ENCODE measurements at regions not wholly inside any gene's neighbourhood (a gene's known extent, or its start where the extent isn't known, plus 50 kb on each side); places are given as distances from the start of the nearest gene placed in this dataset.

DNA sequence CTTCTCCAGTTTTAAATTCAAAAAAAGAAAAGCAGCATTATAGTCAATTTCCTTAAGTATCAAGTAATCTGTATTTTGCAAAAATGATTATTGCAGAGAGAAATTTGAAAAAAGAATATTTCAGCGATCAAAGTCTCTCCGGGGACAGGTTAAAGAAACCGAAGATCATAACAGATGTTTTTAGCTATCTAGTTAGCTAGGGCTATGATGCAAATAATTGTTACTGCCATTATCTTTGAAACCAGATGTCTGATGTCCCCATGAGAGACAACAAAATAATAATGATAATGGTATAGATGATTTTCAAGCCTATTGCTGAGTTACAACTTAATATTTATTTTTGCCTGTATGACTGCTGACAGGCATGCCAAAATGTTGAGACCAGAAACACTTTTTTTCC is 1326.0 kb downstream of the PLA2G4A start:
- Histone ChIP-seq H4K20me1 (ENCODE audit: insufficient read depth, low read length) (no peaks in the 10 kb centered on the region), H3K9me3 (ENCODE audit: low read length) (no peaks in the 10 kb centered on the region), H3K9me2 (ENCODE audit: insufficient read depth, low read length) (no peaks in the 10 kb centered on the region), H3K27ac (ENCODE audit: low read depth, low read length, poor library complexity, severe bottlenecking) (no peak overlapping the region), H3K4me1 (ENCODE audit: insufficient read depth, low read length, poor library complexity, severe bottlenecking) (no peaks in the 10 kb centered on the region), H3K4me2 (ENCODE audit: low read length) (no peak overlapping the region), H3K79me2 (ENCODE audit: insufficient read depth, low read depth, low read length) (no peaks in the 10 kb centered on the region), H2AFZ (ENCODE audit: low read length) (no peak overlapping the region), H3K36me3 (ENCODE audit: insufficient read depth, low read length) (no peaks in the 10 kb centered on the region), H3K4me3 (ENCODE audit: low read depth, low read length, poor library complexity, severe bottlenecking) (no peak overlapping the region)
- intact Hi-C loops (cut with micrococcal nuclease; ENCODE audit: unreplicated experiment): no loop called here
- BruUV-seq (replicated peaks): no TSS peak
- ChIA-PET CTCF (ENCODE audit: unreplicated experiment) (no interaction called here), POLR2A (no interaction called here)
- no peak for DNase-seq (ENCODE audit: low spot score)
- TF ChIP-seq, protein P1, sequence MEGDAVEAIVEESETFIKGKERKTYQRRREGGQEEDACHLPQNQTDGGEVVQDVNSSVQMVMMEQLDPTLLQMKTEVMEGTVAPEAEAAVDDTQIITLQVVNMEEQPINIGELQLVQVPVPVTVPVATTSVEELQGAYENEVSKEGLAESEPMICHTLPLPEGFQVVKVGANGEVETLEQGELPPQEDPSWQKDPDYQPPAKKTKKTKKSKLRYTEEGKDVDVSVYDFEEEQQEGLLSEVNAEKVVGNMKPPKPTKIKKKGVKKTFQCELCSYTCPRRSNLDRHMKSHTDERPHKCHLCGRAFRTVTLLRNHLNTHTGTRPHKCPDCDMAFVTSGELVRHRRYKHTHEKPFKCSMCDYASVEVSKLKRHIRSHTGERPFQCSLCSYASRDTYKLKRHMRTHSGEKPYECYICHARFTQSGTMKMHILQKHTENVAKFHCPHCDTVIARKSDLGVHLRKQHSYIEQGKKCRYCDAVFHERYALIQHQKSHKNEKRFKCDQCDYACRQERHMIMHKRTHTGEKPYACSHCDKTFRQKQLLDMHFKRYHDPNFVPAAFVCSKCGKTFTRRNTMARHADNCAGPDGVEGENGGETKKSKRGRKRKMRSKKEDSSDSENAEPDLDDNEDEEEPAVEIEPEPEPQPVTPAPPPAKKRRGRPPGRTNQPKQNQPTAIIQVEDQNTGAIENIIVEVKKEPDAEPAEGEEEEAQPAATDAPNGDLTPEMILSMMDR (conservative IDR thresholded peaks at IDR 0.05; ENCODE audit: low read length): no peak
- no peak for TF ChIP-seq EZH2phosphoT487 (IDR thresholded peaks at IDR 0.05; ENCODE audit: borderline replicate concordance, low read depth, low read length)

DNA sequence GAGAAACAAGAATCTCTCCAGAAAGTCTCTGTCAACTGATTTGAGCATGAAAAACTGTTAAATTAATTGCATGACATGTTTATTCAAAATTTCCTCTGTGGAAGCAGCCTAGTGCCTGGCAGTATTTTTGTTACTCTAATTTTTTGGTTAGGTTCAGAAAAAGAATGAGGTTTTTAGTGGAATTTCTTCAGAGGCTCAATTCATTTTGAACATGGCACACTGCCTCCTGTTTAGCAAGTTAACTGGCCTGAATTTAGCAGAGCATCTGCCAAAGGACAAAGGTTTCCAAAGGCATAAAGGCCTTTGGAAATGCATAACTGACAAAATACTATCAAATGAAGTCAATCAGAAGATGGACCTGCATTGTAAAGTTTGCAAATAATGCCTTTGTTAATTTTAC is 1326.5 kb downstream of the PLA2G4A start:
- no peaks in the 10 kb centered on the region for H3K79me2 ChIP-seq (ENCODE audit: insufficient read depth, low read depth, low read length)
- no peak overlapping the region for H3K4me3 ChIP-seq (ENCODE audit: low read depth, low read length, poor library complexity, severe bottlenecking)
- ChIA-PET CTCF (ENCODE audit: unreplicated experiment) (no interaction called here), POLR2A (no interaction called here)
- H3K4me2 ChIP-seq (ENCODE audit: low read length): no peak overlapping the region
- H4K20me1 ChIP-seq (ENCODE audit: insufficient read depth, low read length): no peaks in the 10 kb centered on the region
- H2AFZ ChIP-seq (ENCODE audit: low read length): no peak overlapping the region
- intact Hi-C loops (cut with micrococcal nuclease; ENCODE audit: unreplicated experiment): no loop called here
- no peak for DNase-seq (ENCODE audit: low spot score)
- H3K9me3 ChIP-seq (ENCODE audit: low read length): no peaks in the 10 kb centered on the region
- BruUV-seq (replicated peaks): no TSS peak
- TF ChIP-seq, protein P1 (conservative IDR thresholded peaks at IDR 0.05; ENCODE audit: low read length): no peak
- TF ChIP-seq EZH2phosphoT487 (IDR thresholded peaks at IDR 0.05; ENCODE audit: borderline replicate concordance, low read depth, low read length): no peak
- H3K9me2 ChIP-seq (ENCODE audit: insufficient read depth, low read length): no peaks in the 10 kb centered on the region
- H3K36me3 ChIP-seq (ENCODE audit: insufficient read depth, low read length): no peaks in the 10 kb centered on the region
- no peaks in the 10 kb centered on the region for H3K4me1 ChIP-seq (ENCODE audit: insufficient read depth, low read length, poor library complexity, severe bottlenecking)
- H3K27ac ChIP-seq (ENCODE audit: low read depth, low read length, poor library complexity, severe bottlenecking): no peak overlapping the region

DNA sequence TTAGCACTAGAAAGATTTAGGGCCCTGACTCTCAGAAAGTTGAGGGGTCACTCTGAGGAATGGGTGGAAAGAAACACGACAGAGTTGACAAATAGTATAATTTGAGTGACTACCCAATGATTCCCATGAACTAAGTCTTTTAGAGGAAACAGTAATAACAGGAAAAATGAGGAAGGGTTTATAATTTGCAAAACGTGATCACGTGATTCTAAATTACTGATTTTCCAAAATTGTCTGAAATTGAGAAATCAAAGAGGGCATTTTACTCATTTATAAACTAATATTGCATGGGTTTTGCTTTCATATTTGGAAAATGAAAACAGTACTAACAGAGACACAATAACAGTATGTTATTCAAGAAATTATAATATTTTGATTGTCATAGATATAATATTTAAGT is 1335.7 kb downstream of the PLA2G4A start:
- CTCF ChIA-PET (ENCODE audit: unreplicated experiment): no interaction called here
- H3K4me2 ChIP-seq (ENCODE audit: low read length): no peak overlapping the region
- no peak overlapping the region for H3K27ac ChIP-seq (ENCODE audit: low read depth, low read length, poor library complexity, severe bottlenecking)
- H4K20me1 ChIP-seq (ENCODE audit: insufficient read depth, low read length): no peaks in the 10 kb centered on the region
- H3K9me3 ChIP-seq (ENCODE audit: low read length): no peaks in the 10 kb centered on the region
- no peak overlapping the region for H3K4me3 ChIP-seq (ENCODE audit: low read depth, low read length, poor library complexity, severe bottlenecking)
- POLR2A ChIA-PET: no interaction called here
- no TSS peak for BruUV-seq (replicated peaks)
- H2AFZ ChIP-seq (ENCODE audit: low read length): no peak overlapping the region
- H3K4me1 ChIP-seq (ENCODE audit: insufficient read depth, low read length, poor library complexity, severe bottlenecking): no peaks in the 10 kb centered on the region
- no peak for TF ChIP-seq EZH2phosphoT487 (IDR thresholded peaks at IDR 0.05; ENCODE audit: borderline replicate concordance, low read depth, low read length)
- TF ChIP-seq, protein P1 (conservative IDR thresholded peaks at IDR 0.05; ENCODE audit: low read length): no peak
- intact Hi-C loops (cut with micrococcal nuclease; ENCODE audit: unreplicated experiment): no loop called here
- no peaks in the 10 kb centered on the region for H3K36me3 ChIP-seq (ENCODE audit: insufficient read depth, low read length)
- H3K79me2 ChIP-seq (ENCODE audit: insufficient read depth, low read depth, low read length): no peaks in the 10 kb centered on the region
- DNase-seq (ENCODE audit: low spot score): no peak
- no peaks in the 10 kb centered on the region for H3K9me2 ChIP-seq (ENCODE audit: insufficient read depth, low read length)

All from OCI-LY7 (cell line).